HT-29 (cell line): ENCODE measurements at regions not wholly inside any gene's neighbourhood (a gene's known extent, or its start where the extent isn't known, plus 50 kb on each side); places are given as distances from the start of the nearest gene placed in this dataset.
"Not testable (repeated sequence)": the region's sequence is repeated elsewhere in the genome, so short reads cannot be mapped to it uniquely, and the experiment has no call there.

Experiments used
- DNase-seq: peaks from one replicate; pipeline ENCODE4 v3.0.0-alpha.2; 2015; ENCODE audit warnings: low spot score

- no peak for DNase-seq
These were observed 1219.3 kb upstream of the WWC1 start for GRCh38 chr5:167071981-167072610.

DNA sequence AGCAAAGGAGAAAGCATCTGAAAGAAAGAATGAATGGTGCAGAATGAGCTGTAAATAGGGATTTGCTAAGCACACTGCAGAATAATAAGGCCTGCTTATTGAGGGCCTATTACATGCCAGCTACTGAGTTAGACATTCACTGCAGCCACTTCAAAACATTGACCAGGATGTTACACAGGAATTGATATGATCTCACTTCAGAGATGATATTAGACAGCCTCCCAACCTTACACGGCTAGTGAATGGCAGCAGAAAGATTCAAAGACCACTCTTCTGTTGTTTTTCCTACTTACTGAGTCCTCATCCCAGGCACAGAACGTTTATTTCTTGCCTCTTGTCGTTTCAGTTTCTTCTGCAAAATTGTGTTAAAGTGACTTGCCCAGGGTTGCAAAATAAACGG lies 1209.9 kb upstream of the WWC1 start:
- no peak for DNase-seq

GRCh38 chr5:167096816-167097215 lies 1194.6 kb upstream of the WWC1 start:
- no peak for DNase-seq

GRCh38 chr5:167104351-167104750 lies 1187.1 kb upstream of the WWC1 start:
- no peak for DNase-seq

DNA sequence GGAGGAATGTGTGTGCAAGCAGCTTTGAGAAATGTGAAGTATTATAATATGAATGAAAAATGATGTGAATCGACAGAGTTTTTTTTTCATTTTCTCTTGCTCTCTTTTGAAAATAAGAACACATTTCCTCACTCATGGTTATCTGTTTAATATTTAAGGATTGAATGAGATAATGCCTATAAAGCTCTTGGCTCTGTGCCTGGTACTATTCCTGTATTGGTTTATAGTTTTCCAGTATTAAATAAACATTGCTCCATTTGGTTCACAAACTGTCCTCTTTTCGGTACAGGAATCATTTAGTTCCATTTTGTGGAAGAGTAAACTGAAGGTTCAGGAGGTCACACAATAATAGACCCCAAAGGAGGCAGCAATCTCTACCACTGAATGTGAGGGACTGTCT lies 1185.5 kb upstream of the WWC1 start:
- no peak for DNase-seq

DNA sequence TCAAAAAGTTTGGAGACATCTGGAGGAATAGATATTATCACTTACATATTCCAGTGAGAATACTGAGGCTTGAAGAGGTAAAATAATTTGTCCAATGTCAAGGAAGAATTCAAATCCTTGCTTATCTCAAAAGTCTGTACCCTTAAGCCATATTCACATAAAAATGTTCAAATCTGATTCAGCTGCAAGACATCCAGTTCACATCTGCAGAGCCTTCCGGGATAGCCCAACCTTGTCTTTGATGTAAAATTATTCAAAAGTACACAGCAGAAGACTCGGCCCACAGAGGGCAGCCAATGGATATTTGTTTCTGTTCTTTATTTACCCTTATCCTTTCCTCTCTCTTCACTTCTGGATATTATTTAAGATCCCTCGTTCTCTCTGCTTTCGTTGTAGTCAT lies 1183.8 kb upstream of the WWC1 start:
- no peak for DNase-seq

GRCh38 chr5:167108266-167108665 lies 1183.2 kb upstream of the WWC1 start:
- DNase-seq, result not testable (repeated sequence)

- DNase-seq, result no peak
These were observed 1178.9 kb upstream of the WWC1 start for GRCh38 chr5:167112556-167112955.

GRCh38 chr5:167122267-167122666 lies 1169.2 kb upstream of the WWC1 start:
- no peak for DNase-seq

DNA sequence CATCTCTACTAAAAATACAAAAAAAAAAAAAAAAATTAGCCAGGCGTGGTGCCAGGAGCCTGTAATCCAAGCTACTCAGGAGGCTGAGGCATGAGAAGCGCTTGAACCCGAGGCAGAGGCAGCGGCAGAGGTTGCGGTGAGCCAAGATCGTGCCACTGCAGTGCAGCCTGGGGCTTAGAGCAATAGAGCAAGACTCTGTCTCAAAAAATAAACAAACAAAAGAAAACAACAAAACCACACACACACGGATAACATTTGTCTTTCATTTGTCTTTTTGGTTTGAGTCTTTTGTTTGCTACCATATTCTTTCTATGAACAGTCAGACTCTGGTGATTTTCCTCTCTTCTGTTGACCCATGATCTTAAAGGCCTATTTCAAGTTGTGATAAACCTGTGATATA lies 1168.3 kb upstream of the WWC1 start:
- no peak for DNase-seq

DNA sequence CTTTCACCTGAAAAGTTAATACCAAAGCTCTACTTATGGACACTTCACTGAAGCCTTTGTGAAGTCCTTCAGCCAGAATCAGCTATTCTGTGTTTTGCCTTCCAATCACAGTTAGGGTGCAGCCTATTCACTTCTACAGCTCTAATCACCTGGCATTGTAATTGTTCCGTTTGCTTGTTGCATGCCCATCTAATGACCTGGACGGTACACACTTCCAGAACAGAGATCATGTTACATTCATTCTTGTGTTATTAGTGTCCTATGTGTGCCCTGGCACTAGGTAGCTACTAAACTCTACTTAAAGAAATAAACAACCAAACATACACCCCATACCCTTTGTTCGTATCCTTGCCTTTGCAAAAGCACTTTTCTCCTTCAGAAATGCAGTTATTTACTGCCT lies 1162.9 kb upstream of the WWC1 start:
- DNase-seq, result no peak

GRCh38 chr5:167140548-167141291 lies 1150.7 kb upstream of the WWC1 start:
- DNase-seq, result no peak

GRCh38 chr5:167143716-167144115 lies 1147.7 kb upstream of the WWC1 start:
- DNase-seq, result no peak

DNA sequence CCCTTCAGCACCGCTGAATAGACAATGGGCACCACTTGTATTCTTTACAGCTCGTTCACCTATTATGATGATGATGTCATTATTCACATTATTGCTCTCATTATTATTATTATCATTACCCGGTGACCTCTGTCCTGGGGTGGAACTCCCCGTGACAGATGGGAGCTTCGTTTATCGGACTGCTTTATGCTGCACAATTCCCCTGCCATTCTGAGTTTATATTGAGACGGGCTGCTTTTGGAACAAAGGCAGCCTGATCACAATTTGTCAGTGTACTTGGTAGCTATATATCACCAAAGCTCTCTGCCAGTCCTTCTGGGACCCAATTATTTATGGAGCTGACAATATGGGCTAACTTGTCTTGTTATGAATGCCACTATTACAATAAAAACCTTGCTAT lies 1145.6 kb upstream of the WWC1 start:
- DNase-seq, result no peak

DNA sequence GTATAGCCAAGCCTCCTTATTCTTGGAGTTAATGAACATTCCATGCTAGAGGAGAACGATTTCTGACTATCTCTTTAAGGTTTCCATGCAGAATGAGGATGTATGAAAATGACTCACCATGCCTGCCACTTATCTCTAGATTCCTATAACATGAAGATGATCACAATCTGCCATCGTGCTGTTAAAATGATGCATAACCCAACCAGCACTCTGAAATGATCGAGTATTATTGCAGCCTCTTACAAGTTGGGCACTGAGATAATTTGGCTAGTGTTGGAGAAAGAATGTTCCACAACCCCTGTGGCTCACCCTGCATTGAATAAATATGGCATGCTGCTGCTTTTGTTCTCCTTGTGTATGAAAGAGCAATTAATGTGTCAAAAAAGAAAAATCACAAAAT lies 1143.6 kb upstream of the WWC1 start:
- no peak for DNase-seq

DNA sequence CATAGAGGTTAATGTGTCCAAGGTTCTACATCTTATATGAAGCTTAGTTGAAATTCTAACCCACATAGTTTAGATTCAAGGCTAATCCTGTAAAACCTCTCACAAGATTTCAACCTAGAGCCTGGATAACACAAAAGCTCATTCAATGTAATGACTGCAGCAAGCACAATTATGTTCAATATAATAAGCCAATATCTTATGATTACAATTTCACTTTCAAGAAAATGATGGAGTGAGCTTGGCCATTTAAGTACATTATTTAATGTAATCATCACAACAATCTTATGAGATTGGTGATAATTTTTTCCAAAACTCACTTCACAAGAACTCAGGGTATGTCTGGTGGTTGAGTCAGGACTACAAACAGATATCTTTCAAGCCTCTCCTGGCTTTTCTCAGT lies 1140.8 kb upstream of the WWC1 start:
- DNase-seq, result no peak

GRCh38 chr5:167152561-167152960 lies 1138.9 kb upstream of the WWC1 start:
- DNase-seq, result no peak

DNA sequence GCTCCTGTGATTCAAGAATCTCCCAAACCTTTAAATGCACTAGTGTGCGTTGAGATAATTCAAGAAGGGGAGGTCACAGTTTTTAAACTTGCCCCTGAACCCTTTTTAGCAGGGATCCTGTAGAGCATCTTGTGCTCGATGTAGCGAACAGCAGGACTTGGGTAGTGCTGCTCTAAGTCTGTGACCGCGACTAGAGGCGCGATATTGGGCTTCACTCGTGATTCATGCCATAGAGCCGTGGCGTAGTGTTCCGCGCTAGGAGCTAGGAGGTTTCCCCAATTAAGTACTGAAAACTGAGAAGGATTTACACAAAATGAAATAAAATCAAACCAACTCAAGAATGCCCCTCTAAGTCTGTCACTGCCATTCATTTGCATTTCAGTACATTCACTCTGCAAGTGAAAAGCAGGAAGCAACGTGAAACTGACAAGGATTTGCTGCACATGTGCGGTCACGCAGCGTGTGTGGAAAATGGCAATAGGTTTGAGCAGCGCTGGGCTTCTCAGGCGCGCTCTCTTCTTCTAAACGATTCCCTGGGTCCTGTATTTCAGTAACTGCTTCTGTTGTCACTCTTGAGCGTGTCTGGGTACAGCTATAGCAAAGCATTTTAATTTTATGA lies 1135.9 kb upstream of the WWC1 start:
- no peak for DNase-seq

- DNase-seq, result no peak
These were observed 1135.0 kb upstream of the WWC1 start for GRCh38 chr5:167156446-167156845.

DNA sequence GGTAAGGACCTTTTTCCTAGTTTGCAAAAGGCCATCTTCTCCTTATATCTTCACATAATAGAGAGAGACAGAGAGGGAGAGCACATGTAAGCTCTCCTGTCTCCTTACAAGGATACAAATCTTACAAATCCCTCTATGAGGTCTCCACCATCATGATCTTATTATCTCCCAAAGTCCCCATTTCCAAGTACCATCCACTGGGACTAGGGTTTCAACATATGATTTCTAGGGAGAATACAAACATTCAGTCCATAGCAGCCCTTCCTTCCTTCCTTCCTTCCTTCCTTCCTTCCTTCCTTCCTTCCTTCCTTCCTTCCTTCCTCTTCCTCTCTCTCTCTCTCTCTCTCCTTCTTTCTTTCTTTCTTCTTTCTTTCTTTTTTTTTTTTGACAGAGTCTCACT lies 1132.9 kb upstream of the WWC1 start:
- no peak for DNase-seq

DNA sequence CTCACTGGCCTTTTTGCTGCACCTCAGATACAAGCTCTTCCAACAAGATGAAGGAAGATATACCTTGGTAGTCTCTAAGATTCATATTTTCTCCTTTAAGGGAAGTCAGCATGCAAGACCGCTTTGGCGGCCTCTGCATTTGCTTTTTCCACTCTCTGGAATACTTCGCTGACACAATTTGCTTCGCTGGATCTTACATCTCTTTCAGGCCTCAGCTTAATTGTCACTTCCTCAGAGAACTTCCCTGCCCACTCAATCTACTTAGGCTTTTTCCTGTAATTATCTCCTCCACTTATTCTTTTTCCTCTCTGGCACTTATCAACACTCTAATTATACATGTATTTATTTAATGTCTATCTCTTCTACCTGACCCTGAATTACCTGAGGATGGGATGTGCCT lies 1131.1 kb upstream of the WWC1 start:
- no peak for DNase-seq

DNA sequence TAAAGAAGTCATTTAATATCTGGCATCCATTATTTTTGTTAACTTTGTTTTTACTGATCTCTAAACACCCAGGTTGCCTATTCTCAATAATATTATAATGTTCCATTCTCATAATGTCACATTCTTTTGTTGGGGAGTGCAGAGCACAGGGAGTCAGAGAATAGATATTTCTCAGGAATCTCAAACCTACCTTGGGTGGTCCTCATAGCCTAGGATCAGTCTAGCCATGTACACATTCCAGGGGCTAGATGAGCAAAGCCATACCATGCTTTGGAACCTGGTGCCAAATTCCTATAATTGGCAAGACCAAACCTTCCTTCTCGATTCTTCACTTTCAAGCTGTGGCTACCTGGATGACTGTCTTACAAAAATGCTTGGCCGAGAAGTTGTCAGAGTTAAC lies 1124.7 kb upstream of the WWC1 start:
- DNase-seq, result no peak

DNA sequence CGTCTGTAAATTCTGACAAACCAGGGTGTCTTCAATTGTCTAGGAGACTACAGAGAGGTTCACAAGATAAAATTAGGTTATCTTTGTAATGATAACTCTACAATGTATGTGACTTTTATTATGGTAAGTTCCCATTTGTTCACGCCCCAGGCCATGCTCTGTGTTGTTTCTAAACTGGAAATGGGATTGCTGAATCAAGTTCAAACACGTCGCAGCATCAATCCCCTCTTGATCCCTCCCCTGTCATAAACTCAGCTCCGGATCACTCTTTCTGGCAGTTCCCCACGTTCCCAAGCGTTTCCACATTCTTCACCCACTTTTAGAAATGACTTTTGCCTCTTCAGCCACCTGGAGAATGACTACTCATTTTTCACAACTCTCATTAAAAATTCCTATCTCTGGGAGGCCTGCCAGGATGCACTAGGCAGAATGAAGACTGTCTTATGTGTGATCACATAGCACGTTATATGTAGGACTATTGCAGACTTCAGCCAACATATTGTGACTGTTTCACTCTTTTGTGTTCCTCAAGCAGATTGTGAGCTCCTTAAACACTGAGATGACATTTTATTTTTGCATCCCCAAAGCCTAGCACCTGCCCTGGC lies 1124.2 kb upstream of the WWC1 start:
- no peak for DNase-seq
